Epithelial cell of esophagus (primary cell): ENCODE measurements at regions not wholly inside any gene's neighbourhood (a gene's known extent, or its start where the extent isn't known, plus 50 kb on each side); places are given as distances from the start of the nearest gene placed in this dataset.

ENCODE experiments used
- DNase-seq: peaks from one replicate; pipeline ENCODE4 v3.0.0; 2010; ENCODE audit warnings: low read depth
- H3K4me3 ChIP-seq: 2 replicates; pipeline ENCODE4 v1.5.1; 2011; ENCODE audit warnings: mild to moderate bottlenecking, low read length, control low read depth
- TF ChIP-seq, protein P1 (sequence below): IDR thresholded peaks from 2 replicates; pipeline ENCODE4 v1.5.1; 2011; ENCODE audit warnings: low read depth, mild to moderate bottlenecking, low read length, control low read depth, inconsistent platforms; ENCODE audit not compliant: insufficient read depth; ENCODE audit errors: missing control alignments

- H3K4me3 ChIP-seq = no peak overlapping the region
- DNase-seq = no peak
- TF ChIP-seq, protein P1, sequence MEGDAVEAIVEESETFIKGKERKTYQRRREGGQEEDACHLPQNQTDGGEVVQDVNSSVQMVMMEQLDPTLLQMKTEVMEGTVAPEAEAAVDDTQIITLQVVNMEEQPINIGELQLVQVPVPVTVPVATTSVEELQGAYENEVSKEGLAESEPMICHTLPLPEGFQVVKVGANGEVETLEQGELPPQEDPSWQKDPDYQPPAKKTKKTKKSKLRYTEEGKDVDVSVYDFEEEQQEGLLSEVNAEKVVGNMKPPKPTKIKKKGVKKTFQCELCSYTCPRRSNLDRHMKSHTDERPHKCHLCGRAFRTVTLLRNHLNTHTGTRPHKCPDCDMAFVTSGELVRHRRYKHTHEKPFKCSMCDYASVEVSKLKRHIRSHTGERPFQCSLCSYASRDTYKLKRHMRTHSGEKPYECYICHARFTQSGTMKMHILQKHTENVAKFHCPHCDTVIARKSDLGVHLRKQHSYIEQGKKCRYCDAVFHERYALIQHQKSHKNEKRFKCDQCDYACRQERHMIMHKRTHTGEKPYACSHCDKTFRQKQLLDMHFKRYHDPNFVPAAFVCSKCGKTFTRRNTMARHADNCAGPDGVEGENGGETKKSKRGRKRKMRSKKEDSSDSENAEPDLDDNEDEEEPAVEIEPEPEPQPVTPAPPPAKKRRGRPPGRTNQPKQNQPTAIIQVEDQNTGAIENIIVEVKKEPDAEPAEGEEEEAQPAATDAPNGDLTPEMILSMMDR = no peak
These were observed 146.8 kb downstream of the BTBD3 start for GRCh38 chr20:12064540-12064939.

DNA sequence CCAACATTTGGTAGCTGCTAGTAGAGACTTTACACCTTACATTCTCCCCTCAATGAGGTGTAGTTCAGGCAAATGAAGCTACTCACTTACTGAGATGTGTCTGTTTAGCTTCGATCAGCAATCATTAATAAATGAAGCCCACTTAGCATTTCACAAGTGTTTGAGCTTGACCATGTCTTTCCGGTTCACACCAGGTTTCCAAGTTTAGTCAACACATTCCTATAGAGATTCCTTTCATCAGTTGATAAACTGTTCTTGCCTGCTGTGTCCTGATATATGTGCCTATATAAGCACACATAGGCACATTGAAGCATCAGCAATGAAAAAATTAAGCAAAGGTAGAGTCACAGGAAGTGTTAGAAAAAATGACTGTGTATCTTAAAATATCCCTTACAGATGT is 150.0 kb downstream of the BTBD3 start:
- TF ChIP-seq, protein P1 = no peak
- no peak for DNase-seq
- no peak overlapping the region for H3K4me3 ChIP-seq

DNA sequence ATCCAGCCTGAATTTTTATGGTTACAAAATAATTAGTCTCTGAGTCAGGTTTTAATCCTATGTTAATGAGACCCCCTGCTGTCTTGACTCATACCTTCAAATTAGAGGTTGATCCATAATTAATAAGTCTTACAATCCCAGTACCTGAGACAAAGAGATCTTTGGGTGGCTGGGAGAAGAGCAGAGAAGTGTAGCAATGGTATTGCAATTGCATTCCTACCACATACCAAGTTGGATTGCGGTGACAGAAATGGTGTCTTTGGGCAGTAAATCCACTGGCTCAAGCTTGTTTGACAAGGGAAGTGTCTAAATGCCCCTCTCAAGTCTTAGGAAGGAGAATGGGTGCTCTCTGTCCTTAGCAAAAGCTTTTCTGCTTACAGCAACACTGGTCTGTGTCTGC is 150.4 kb downstream of the BTBD3 start:
- TF ChIP-seq, protein P1 = no peak
- no peak for DNase-seq
- H3K4me3 ChIP-seq = no peak overlapping the region

DNA sequence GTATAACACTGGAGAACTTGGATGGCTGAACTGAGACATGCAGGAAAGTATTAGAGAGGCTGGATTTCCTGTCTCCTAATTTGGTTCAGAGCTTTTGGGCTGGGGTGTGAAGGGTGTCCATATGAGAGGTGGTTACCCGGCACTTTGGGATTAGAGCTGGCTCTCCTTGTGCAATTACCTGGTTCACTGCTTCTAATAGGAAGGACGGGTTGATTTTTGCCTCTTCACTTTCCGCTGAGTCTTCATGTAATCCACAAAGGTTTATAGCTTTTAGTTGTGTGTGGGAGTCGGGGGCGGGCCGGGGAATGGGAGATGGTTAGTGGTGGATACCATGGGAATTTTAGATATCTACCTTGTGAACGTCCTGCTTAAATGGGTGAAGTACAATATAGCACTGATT is 151.5 kb downstream of the BTBD3 start:
- no peak overlapping the region for H3K4me3 ChIP-seq
- no peak for DNase-seq
- TF ChIP-seq, protein P1 = no peak

DNA sequence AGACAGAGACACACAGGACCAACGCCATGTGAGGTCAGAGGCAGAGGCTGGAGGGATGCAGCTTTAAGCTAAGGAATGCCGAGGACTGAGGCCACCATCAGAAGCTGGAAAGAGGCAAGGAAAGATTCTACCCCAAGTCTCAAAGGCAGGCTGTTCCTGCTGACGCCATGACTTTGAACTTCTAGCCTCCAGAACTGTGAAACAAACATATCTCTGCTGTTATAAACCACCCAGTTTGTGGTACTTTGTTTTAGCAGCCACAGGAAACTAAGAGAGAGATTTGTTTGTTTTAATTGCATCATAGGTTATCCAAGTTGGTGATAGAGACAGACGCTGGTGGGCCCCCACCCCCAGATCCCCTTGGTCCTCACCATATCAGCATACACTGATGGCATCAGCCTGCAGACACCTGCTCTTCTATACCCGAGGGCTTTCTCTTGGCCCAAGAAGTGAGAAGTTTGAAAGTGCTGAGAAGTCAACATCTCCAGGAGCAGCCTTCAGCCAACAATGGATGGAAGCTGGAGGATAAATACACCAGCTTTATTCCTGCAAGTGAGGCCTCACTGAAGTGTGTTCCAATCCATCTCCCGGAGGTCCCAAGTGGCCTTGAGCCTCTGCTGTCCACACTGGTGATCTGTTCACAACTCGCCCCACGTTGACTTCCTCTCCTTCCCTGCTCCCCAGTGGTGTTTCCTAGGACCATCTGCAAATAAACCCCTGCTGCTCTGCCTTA is 154.7 kb downstream of the BTBD3 start:
- DNase-seq = no peak
- H3K4me3 ChIP-seq = no peak overlapping the region
- TF ChIP-seq, protein P1 = no peak

- no peak for DNase-seq
- no peak overlapping the region for H3K4me3 ChIP-seq
- TF ChIP-seq, protein P1 = no peak
These were observed 155.2 kb downstream of the BTBD3 start for GRCh38 chr20:12072954-12073264.

GRCh38 chr20:12074111-12074655 is 156.5 kb downstream of the BTBD3 start:
- DNase-seq = no peak

More at GRCh38 chr20:12074111-12074655, 156.5 kb downstream of the BTBD3 start:
- H3K4me3 ChIP-seq = no peak overlapping the region
- TF ChIP-seq, protein P1 = no peak
